Hepatic stellate cell (primary cell): ENCODE measurements at regions not wholly inside any gene's neighbourhood (a gene's known extent, or its start where the extent isn't known, plus 50 kb on each side); places are given as distances from the start of the nearest gene placed in this dataset.
"Not testable (repeated sequence)": the region's sequence is repeated elsewhere in the genome, so short reads cannot be mapped to it uniquely, and the experiment has no call there.

Experiments
- DNase-seq: peaks from one replicate; pipeline ENCODE4 v3.0.0; 2011; ENCODE audit warnings: low spot score

- no peak for DNase-seq
Measured at GRCh38 chr13:105848494-105848893, 687.0 kb downstream of the EFNB2 start.

- no peak for DNase-seq
Measured at GRCh38 chr13:105847527-105848291, 687.8 kb downstream of the EFNB2 start.

- DNase-seq = no peak
Measured at GRCh38 chr13:105846923-105847322, 688.5 kb downstream of the EFNB2 start.

DNA sequence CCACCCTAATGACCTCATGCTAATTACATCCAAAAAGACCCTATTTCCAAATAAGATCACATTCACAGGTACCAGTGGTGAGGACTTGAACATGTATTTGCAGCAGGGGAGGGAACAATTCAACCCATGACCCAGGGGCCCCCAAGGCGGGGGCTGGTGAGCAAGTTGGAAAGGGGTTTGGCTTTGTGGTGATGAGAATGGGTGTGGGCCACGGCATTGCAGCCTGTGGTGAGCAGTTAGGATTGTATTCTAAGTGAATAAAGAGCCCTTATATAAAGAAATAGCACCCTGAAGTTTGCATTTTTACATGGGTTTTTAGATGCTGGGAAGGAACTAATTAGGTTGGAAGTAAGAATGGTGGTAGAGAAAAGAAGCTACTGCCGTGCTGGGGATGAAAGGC lies 694.2 kb downstream of the EFNB2 start:
- DNase-seq = no peak

DNA sequence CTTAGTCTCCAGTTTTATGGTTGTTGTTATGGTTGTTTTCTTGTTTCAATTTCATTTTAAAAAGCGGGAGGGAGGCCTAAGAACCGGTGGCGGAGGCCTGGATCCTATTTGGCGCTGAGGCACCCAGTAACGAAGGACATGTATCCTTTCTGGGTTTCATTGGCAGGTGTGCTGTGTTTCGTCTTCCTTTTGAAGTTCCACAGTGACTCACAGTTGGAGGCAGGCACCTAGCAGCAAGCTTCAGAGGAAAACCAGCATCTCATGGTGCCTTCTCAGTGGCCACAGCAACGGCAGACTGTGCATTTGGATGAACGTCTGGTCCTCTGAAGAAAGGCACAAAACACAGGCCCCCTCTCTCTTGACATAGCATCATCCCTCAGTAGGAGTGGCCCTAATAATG lies 697.2 kb downstream of the EFNB2 start:
- DNase-seq = no peak

- not testable (repeated sequence) for DNase-seq
Measured at GRCh38 chr13:105837295-105837694, 698.2 kb downstream of the EFNB2 start.

GRCh38 chr13:105830821-105831220 lies 704.6 kb downstream of the EFNB2 start:
- no peak for DNase-seq

DNA sequence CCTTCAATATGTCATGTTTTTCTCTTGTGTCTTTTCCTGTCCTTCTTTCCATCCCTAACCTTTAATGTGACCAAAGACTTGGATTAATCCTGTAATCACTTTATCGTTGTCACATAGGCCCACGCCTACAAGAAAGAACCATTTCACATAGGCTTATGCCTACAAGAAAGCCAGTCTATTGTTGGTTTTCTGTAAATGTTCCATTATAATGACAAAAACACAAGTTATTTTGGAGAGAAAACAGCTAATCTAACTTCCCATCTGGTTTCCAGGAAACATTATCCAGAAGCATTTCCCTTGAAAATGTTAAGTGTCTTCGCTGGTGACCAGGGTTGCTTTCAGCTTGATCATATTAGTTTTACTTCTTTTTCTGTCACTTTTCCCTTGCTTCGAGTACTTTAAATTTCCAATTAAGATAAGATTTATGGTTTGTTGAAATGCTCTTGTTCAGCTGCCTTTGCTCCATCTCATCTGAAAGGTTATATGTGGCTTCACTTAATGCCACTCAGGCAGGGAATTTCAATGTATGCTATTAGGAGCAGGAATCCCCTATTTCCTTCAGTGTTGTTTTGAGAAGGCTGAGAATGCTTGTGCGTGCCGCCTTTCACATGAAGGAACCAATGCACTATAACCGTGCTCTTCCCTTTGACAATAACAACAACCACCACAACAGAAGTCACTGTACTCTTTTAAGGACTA lies 708.2 kb downstream of the EFNB2 start:
- DNase-seq = no peak

DNA sequence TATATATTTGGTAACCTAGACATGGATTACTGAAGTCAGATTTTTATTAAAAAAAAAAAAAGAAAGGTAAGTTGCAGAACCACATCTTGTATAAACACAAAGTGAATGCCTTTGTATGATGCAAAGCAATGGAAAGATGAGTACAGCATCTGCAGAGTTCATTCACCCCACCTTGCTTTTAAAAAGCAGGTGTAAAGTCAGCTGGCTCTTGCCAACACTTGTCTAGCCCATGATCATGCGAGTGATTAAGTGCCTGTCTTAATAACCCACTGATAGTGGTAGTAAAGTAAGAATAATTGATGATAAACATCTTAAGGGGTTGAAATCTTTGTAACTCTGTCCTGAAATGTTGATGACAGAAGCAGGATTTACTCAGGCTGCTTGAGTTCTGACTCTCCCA lies 710.4 kb downstream of the EFNB2 start:
- no peak for DNase-seq

- DNase-seq = no peak
Measured at GRCh38 chr13:105821337-105821736, 714.1 kb downstream of the EFNB2 start.

DNA sequence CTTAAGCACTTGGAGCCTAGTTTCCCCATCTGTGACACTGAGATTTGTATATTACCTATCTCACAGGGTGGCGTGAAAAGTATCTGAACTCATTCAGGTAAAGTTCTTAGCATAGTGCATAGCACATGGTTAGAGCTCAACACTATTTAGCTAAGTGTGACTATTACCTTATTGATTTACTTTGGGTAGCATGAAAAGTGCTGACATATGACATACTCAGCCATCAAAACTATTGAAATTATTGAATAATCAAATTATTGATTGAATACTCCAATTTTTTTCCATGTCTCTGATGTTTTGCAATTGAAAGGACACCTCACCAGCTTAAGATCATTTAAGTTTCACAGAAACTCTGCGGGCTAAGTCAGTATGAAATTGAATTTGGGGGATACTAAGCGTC lies 715.0 kb downstream of the EFNB2 start:
- no peak for DNase-seq

DNA sequence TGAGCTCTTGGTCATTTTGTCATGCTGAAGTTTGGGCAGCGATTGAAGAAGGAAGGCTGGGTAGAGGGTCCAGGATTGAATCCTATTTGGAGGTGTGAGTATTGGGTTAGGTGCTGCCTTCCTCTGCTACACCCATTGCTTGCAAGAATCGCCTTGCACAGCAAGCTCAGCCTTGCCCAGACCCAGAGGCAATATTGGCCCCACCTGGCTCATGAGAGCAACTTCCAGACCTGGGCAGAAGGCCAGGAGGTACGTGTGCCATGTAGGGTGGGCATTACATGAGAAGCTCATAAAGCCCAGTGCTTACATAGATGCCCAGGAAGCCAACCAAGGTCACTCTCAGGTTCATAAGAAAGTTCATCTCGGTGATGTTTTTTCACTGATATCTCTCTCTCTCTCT lies 718.0 kb downstream of the EFNB2 start:
- no peak for DNase-seq

- no peak for DNase-seq
Measured at GRCh38 chr13:105816994-105817393, 718.5 kb downstream of the EFNB2 start.

DNA sequence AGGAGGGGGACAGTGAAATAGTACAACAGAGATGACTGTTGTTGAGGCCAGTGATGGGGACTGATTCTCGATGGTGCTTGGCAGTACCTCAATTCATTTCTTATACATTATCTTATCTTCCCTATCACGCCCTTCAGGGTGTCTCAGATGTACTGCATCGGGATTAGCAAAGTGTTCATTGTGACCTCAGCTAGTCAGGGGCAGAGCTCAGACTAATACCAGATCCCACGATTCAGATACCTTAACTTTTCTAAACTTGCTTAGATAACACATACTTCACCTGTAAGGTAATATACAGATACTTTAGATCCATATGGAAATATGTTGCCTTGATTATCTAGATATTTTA lies 720.6 kb downstream of the EFNB2 start:
- DNase-seq = no peak

DNA sequence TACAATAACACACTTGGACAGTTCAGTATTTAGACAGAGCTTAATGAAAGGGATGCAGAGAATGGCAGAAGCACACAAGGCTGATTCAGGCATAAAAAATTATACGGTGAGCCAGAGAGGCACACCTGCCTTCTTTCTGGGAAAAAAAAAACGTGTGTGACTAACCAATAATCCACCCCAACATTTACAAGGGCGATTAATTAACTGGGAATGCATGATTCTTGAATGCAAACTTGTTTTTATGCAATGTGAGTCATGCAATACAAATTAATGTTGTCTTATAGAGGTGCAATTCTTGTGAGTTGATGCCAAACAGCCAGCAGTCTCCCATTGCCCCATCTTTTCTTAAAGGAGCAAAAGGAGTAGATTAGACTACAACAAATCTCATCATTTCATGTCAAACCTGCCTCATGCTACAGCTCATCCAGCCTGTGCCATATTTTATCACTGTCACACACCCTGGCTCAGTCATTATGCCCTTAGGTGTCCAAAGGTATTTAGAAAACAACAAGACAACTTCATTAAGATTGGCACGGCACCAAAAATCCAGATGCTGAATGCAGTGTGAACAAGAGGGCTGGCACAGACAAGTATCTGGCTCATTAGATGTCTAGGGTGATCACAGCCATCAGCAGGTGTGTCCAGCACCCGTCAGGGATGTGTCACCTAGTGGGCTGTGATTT lies 721.1 kb downstream of the EFNB2 start:
- DNase-seq = no peak

DNA sequence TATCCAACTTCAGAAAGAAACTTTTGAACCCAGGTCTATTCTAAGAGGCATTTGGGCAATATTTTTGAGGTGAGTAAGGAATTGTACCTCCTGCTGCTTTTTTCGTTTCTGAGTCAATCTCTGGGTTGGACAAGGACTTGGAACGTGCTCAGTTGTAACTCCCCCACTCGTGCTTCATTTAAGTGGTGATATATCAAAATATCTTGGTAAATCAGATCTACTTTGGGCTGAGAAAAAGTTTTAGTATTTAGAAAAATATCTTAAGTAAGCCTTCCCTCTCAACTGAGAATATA lies 728.9 kb downstream of the EFNB2 start:
- DNase-seq = no peak

- DNase-seq = no peak
Measured at GRCh38 chr13:105805892-105806627, 729.4 kb downstream of the EFNB2 start.

- no peak for DNase-seq
Measured at GRCh38 chr13:105804561-105805190, 730.8 kb downstream of the EFNB2 start.

DNA sequence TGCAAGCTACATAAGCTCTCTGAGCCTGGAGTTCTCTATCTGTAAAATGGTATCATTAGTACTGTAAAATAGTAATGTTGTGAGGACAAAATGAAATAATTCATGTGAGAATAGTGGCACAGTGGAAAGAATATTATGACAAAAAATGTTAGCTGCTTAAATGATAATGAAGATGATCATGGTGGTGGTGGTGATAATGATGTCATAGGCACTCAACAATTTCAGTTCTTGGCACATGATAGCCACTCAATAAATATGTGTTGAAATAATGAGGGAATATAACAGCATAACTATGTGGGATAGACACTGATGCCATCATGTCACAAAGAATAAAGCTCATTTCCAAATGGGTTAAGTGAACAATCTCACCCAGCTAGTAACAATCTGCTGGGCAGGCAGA lies 736.3 kb downstream of the EFNB2 start:
- DNase-seq = no peak

- DNase-seq = no peak
Measured at GRCh38 chr13:105798541-105798940, 736.9 kb downstream of the EFNB2 start.

- DNase-seq = no peak
Measured at GRCh38 chr13:105796081-105796480, 739.4 kb downstream of the EFNB2 start.

DNA sequence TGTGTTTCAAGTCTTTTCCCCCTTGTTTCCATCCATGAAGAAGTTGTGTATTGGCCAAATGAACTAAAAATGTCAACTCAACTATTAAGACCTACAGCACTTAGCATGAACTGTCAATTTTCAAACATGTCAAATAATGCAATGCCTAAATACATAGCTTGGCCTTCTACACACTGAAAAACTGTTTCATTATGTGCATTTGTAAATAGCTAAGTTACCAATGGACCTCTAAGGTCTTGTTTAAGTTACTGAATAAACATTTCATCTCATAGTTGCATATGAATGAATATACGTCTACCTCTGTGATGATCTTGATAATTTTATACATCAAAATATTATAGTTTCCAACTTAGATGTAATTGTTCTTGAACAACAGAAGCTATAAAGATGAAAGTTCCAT lies 744.5 kb downstream of the EFNB2 start:
- no peak for DNase-seq
